GM19467 (cell line): ENCODE measurements at regions not wholly inside any gene's neighbourhood (a gene's known extent, or its start where the extent isn't known, plus 50 kb on each side); places are given as distances from the start of the nearest gene placed in this dataset.
"Not testable (repeated sequence)": the region's sequence is repeated elsewhere in the genome, so short reads cannot be mapped to it uniquely, and the experiment has no call there.

Experiments
- ATAC-seq: cut with Tn5 transposase; IDR thresholded peaks from one replicate; pipeline ENCODE4 v1.9.1; 2021; ENCODE audit warnings: mild to moderate bottlenecking, moderate library complexity; ENCODE audit not compliant: unreplicated experiment

- ATAC-seq = no peak
These were observed 84.0 kb upstream of the BMP2K start for GRCh38 chr4:78691971-78692821.

- no peak for ATAC-seq
These were observed 83.4 kb upstream of the BMP2K start for GRCh38 chr4:78692822-78693170.

- no peak for ATAC-seq
These were observed 82.2 kb upstream of the BMP2K start for GRCh38 chr4:78693777-78694456.

- no peak for ATAC-seq
These were observed 81.7 kb upstream of the BMP2K start for GRCh38 chr4:78694457-78694787.

GRCh38 chr4:78695910-78696309 is 80.2 kb upstream of the BMP2K start:
- no peak for ATAC-seq

- ATAC-seq = no peak
These were observed 73.1 kb upstream of the BMP2K start for GRCh38 chr4:78703079-78703478.

GRCh38 chr4:78704317-78704716 is 71.8 kb upstream of the BMP2K start:
- no peak for ATAC-seq

- no peak for ATAC-seq
These were observed 71.0 kb upstream of the BMP2K start for GRCh38 chr4:78704981-78705683.

- no peak for ATAC-seq
These were observed 69.8 kb upstream of the BMP2K start for GRCh38 chr4:78706302-78706701.

- peak; percentile 37 for ATAC-seq
These were observed 68.9 kb upstream of the BMP2K start for GRCh38 chr4:78707268-78707667.

GRCh38 chr4:78707793-78708192 is 68.4 kb upstream of the BMP2K start:
- ATAC-seq = peak; percentile 54

- no peak for ATAC-seq
These were observed 65.6 kb upstream of the BMP2K start for GRCh38 chr4:78710536-78710935.

GRCh38 chr4:78711676-78712075 is 64.5 kb upstream of the BMP2K start:
- no peak for ATAC-seq

GRCh38 chr4:78714598-78714997 is 61.6 kb upstream of the BMP2K start:
- ATAC-seq = not testable (repeated sequence)

- not testable (repeated sequence) for ATAC-seq
These were observed 60.8 kb upstream of the BMP2K start for GRCh38 chr4:78715372-78715771.

GRCh38 chr4:78717712-78718111 is 58.4 kb upstream of the BMP2K start:
- ATAC-seq = not testable (repeated sequence)

- ATAC-seq = no peak
These were observed 55.9 kb upstream of the BMP2K start for GRCh38 chr4:78720204-78720603.

- ATAC-seq = peak; percentile 89
These were observed 55.0 kb upstream of the BMP2K start for GRCh38 chr4:78720994-78721677.

- ATAC-seq = no peak
These were observed 54.4 kb upstream of the BMP2K start for GRCh38 chr4:78721747-78722146.

GRCh38 chr4:78722320-78722719 is 53.8 kb upstream of the BMP2K start:
- no peak for ATAC-seq

- no peak for ATAC-seq
These were observed 53.3 kb upstream of the BMP2K start for GRCh38 chr4:78722878-78723277.
